SK-N-MC (cell line): ENCODE measurements at regions not wholly inside any gene's neighbourhood (a gene's known extent, or its start where the extent isn't known, plus 50 kb on each side); places are given as distances from the start of the nearest gene placed in this dataset.

Experiments used
- EZH2 ChIP-seq: fragments of 200-600 bp; sonication (generic); IDR thresholded peaks from one replicate; pipeline ENCODE4 v1.6.1; 2017; ENCODE audit warnings: antibody characterized with exemption
- FOXP2 ChIP-seq: optimal IDR thresholded peaks from 2 replicates; pipeline ENCODE3; 2011; ENCODE audit warnings: mild to moderate bottlenecking, moderate library complexity; ENCODE audit not compliant: insufficient read depth; ENCODE audit errors: extremely low read length, control extremely low read depth
- POLR2AphosphoS5 ChIP-seq: IDR thresholded peaks from 2 replicates; pipeline ENCODE4 v1.6.1; 2012; ENCODE audit warnings: mild to moderate bottlenecking, low read depth, low read length, borderline replicate concordance

- TF ChIP-seq EZH2 = no peak
- TF ChIP-seq POLR2AphosphoS5 = no peak
- no peak for TF ChIP-seq FOXP2
Measured at GRCh38 chr7:41294556-41295454, 408.1 kb downstream of the INHBA start.
